GM18870 (cell line): ENCODE measurements at regions not wholly inside any gene's neighbourhood (a gene's known extent, or its start where the extent isn't known, plus 50 kb on each side); places are given as distances from the start of the nearest gene placed in this dataset.

Source experiments
- ATAC-seq: cut with Tn5 transposase; IDR thresholded peaks from one replicate; pipeline ENCODE4 v1.9.1; 2021; ENCODE audit warnings: moderate library complexity; ENCODE audit not compliant: unreplicated experiment

GRCh38 chr6:74956559-74957428, 249.1 kb downstream of the COL12A1 start:
- ATAC-seq, result no peak

GRCh38 chr6:74953708-74954107, 252.1 kb downstream of the COL12A1 start:
- ATAC-seq, result no peak

GRCh38 chr6:74946961-74947360, 258.9 kb downstream of the COL12A1 start:
- ATAC-seq, result no peak

- no peak for ATAC-seq
Observed at GRCh38 chr6:74942130-74942529, 263.7 kb downstream of the COL12A1 start.

- ATAC-seq, result no peak
Observed at GRCh38 chr6:74941424-74941823, 264.4 kb downstream of the COL12A1 start.

- no peak for ATAC-seq
Observed at GRCh38 chr6:74939721-74940620, 265.9 kb downstream of the COL12A1 start.

GRCh38 chr6:74939151-74939708, 266.6 kb downstream of the COL12A1 start:
- no peak for ATAC-seq

GRCh38 chr6:74937936-74938335, 267.9 kb downstream of the COL12A1 start:
- no peak for ATAC-seq

GRCh38 chr6:74936886-74937285, 269.0 kb downstream of the COL12A1 start:
- ATAC-seq, result no peak

- no peak for ATAC-seq
Observed at GRCh38 chr6:74932232-74932888, 273.5 kb downstream of the COL12A1 start.

- no peak for ATAC-seq
Observed at GRCh38 chr6:74931558-74931957, 274.3 kb downstream of the COL12A1 start.

- no peak for ATAC-seq
Observed at GRCh38 chr6:74928203-74928602, 277.6 kb downstream of the COL12A1 start.

- ATAC-seq, result no peak
Observed at GRCh38 chr6:74927299-74927698, 278.6 kb downstream of the COL12A1 start.

GRCh38 chr6:74925683-74926082, 280.2 kb downstream of the COL12A1 start:
- ATAC-seq, result peak; percentile 90

GRCh38 chr6:74914888-74915287, 291.0 kb downstream of the COL12A1 start:
- no peak for ATAC-seq

- ATAC-seq, result no peak
Observed at GRCh38 chr6:74912234-74912633, 293.6 kb downstream of the COL12A1 start.

GRCh38 chr6:74902846-74903245, 303.0 kb downstream of the COL12A1 start:
- ATAC-seq, result no peak

GRCh38 chr6:74902089-74902488, 303.8 kb downstream of the COL12A1 start:
- no peak for ATAC-seq

GRCh38 chr6:74901576-74901975, 304.3 kb downstream of the COL12A1 start:
- ATAC-seq, result no peak

- ATAC-seq, result no peak
Observed at GRCh38 chr6:74899416-74899815, 306.4 kb downstream of the COL12A1 start.

- no peak for ATAC-seq
Observed at GRCh38 chr6:74892091-74892490, 313.8 kb downstream of the COL12A1 start.
